Activated CD8-positive, alpha-beta T cell treated with anti-CD3 and anti-CD28 coated beads for 36 hours (primary cell): ENCODE measurements at regions not wholly inside any gene's neighbourhood (a gene's known extent, or its start where the extent isn't known, plus 50 kb on each side); places are given as distances from the start of the nearest gene placed in this dataset.

Experiments
- ATAC-seq: fragments of 200-7000 bp; cut with Tn5 transposase; one replicate; pipeline ENCODE4 v1.10.0; 2021; ENCODE audit warnings: mild to moderate bottlenecking, moderate library complexity
- CTCF ChIA-PET: fragments of 350-600 bp; sonication (Branson Sonifier 250); formaldehyde crosslinking; loops from one replicate; lab custom pipeline; 2021; ENCODE audit warnings: antibody characterized with exemption; lab: Charles Lee
- POLR2A ChIA-PET: fragments of 350-600 bp; sonication (Branson Sonifier 250); formaldehyde crosslinking; loops from one replicate; lab custom pipeline; 2021; ENCODE audit warnings: antibody characterized with exemption; lab: Charles Lee
- DNase-seq: peaks from one replicate; pipeline ENCODE4 v3.0.0-alpha.2; 2020
- H3K27ac Mint-ChIP-seq: one replicate; pipeline ENCODE4 v1.8.0; 2021; ENCODE audit warnings: mild to moderate bottlenecking, mixed read lengths
- H3K27me3 Mint-ChIP-seq: one replicate; pipeline ENCODE4 v1.8.0; 2021; ENCODE audit warnings: mixed read lengths
- H3K36me3 Mint-ChIP-seq: one replicate; pipeline ENCODE4 v1.8.0; 2021; ENCODE audit warnings: low read depth, mixed read lengths
- H3K4me1 Mint-ChIP-seq: one replicate; pipeline ENCODE4 v1.8.0; 2021; ENCODE audit warnings: low read depth, mixed read lengths
- H3K4me3 Mint-ChIP-seq: one replicate; pipeline ENCODE4 v1.8.0; 2021; ENCODE audit warnings: mild to moderate bottlenecking, moderate library complexity, mixed read lengths
- H3K9me3 Mint-ChIP-seq: one replicate; pipeline ENCODE4 v1.8.0; 2021; ENCODE audit warnings: mixed read lengths
- CTCF ChIP-seq: fragments of 200-600 bp; IDR thresholded peaks from one replicate; pipeline ENCODE4 v1.8.0; 2022; ENCODE audit warnings: antibody characterized with exemption, mild to moderate bottlenecking
- intact Hi-C: fragments of 100-400 bp; cut with micrococcal nuclease; formaldehyde crosslinking; loops from one replicate; pipeline ENCODE4 v1.10.0; 2022

- CTCF ChIA-PET = no interaction called here
- DNase-seq = no peak
- Mint-ChIP-seq H3K36me3 (no peaks in the 10 kb centered on the region), H3K4me3 (no peak overlapping the region), H3K4me1 (no peaks in the 10 kb centered on the region), H3K27ac (no peak overlapping the region), H3K27me3 (no peaks in the 10 kb centered on the region), H3K9me3 (no peaks in the 10 kb centered on the region)
- TF ChIP-seq CTCF = no peak
- ATAC-seq = no peak
- intact Hi-C loops = no loop called here
- POLR2A ChIA-PET = no interaction called here
Observed at GRCh38 chr12:33323823-33324222, 115.8 kb downstream of the SYT10 start.

GRCh38 chr12:33322519-33322918 lies 117.1 kb downstream of the SYT10 start:
- TF ChIP-seq CTCF = no peak
- intact Hi-C loops = no loop called here

GRCh38 chr12:33317746-33318145 lies 121.9 kb downstream of the SYT10 start:
- H3K4me1 Mint-ChIP-seq = no peaks in the 10 kb centered on the region
- no peak for DNase-seq
- H3K4me3 Mint-ChIP-seq = no peak overlapping the region
- ATAC-seq = no peak
- ChIA-PET CTCF (no interaction called here), POLR2A (no interaction called here)
- intact Hi-C loops = no loop called here
- H3K27me3 Mint-ChIP-seq = no peaks in the 10 kb centered on the region
- no peaks in the 10 kb centered on the region for H3K36me3 Mint-ChIP-seq
- no peaks in the 10 kb centered on the region for H3K9me3 Mint-ChIP-seq
- TF ChIP-seq CTCF = no peak
- H3K27ac Mint-ChIP-seq = no peak overlapping the region

More at GRCh38 chr12:33322519-33322918, 117.1 kb downstream of the SYT10 start:
- no peaks in the 10 kb centered on the region for H3K4me1 Mint-ChIP-seq
- CTCF ChIA-PET = no interaction called here
- POLR2A ChIA-PET = no interaction called here
- no peaks in the 10 kb centered on the region for H3K36me3 Mint-ChIP-seq
- H3K27ac Mint-ChIP-seq = no peak overlapping the region
- H3K9me3 Mint-ChIP-seq = no peaks in the 10 kb centered on the region
- DNase-seq = no peak
- no peak for ATAC-seq
- H3K27me3 Mint-ChIP-seq = no peaks in the 10 kb centered on the region
- H3K4me3 Mint-ChIP-seq = no peak overlapping the region

- ChIA-PET CTCF (no interaction called here), POLR2A (no interaction called here)
- intact Hi-C loops = no loop called here
- no peak overlapping the region for H3K27ac Mint-ChIP-seq
- H3K36me3 Mint-ChIP-seq = no peaks in the 10 kb centered on the region
- no peak for DNase-seq
- H3K4me3 Mint-ChIP-seq = no peak overlapping the region
- TF ChIP-seq CTCF = no peak
- H3K4me1 Mint-ChIP-seq = no peaks in the 10 kb centered on the region
- ATAC-seq = no peak
- H3K9me3 Mint-ChIP-seq = no peaks in the 10 kb centered on the region
- no peaks in the 10 kb centered on the region for H3K27me3 Mint-ChIP-seq
Observed at GRCh38 chr12:33314223-33314622, 125.4 kb downstream of the SYT10 start.

GRCh38 chr12:33313476-33313875 lies 126.1 kb downstream of the SYT10 start:
- H3K27ac Mint-ChIP-seq = no peak overlapping the region

More at GRCh38 chr12:33313476-33313875, 126.1 kb downstream of the SYT10 start:
- Mint-ChIP-seq H3K36me3 (no peaks in the 10 kb centered on the region), H3K9me3 (no peaks in the 10 kb centered on the region), H3K4me3 (no peak overlapping the region), H3K4me1 (no peaks in the 10 kb centered on the region), H3K27me3 (no peaks in the 10 kb centered on the region)
- POLR2A ChIA-PET = no interaction called here
- ATAC-seq (no peak), DNase-seq (no peak)
- intact Hi-C loops = no loop called here
- TF ChIP-seq CTCF = no peak
- CTCF ChIA-PET = no interaction called here
